ENCODE measurements at regions not wholly inside any gene's neighbourhood (a gene's known extent, or its start where the extent isn't known, plus 50 kb on each side); places are given as distances from the start of the nearest gene placed in this dataset.
A peak's percentile ranks its signal among the peaks of the same experiment; 100 is the strongest.

DNA sequence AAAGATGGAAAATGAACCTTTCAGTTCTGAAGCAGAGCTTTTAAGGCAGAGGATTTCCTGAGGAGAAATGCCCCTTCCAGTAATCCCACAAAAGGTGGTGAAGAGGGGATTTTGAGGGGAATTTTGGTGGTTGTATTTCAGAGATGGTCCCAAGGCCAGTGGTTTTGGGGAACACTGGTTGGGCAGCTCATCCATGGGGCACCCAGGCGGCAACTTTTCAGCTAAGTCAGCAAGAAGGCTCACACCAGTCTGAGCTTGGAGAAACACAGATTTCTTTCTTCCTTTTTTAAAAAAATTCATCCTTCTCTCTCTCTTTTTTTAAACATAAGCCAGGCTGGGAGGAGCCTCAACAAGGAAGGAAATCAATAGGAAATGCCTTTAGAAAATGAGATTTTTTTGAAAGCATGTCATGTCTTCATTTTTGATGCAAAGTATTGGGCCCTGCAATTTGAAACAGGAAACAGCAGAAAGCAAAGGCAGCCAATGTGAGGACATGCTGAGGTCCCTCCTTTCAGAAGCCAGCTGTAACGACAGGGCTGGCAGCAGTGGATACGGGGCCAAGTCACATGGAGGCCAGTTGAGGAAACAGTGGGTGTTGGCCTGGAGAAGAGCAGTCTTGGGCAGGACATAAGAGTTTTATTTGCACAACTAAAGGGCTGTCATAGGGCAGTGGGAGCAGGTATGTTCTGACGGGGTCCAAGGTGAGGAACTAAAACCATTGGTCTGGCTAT, 155.3 kb upstream of the KLF4 start:
- TF ChIP-seq, protein P1, sequence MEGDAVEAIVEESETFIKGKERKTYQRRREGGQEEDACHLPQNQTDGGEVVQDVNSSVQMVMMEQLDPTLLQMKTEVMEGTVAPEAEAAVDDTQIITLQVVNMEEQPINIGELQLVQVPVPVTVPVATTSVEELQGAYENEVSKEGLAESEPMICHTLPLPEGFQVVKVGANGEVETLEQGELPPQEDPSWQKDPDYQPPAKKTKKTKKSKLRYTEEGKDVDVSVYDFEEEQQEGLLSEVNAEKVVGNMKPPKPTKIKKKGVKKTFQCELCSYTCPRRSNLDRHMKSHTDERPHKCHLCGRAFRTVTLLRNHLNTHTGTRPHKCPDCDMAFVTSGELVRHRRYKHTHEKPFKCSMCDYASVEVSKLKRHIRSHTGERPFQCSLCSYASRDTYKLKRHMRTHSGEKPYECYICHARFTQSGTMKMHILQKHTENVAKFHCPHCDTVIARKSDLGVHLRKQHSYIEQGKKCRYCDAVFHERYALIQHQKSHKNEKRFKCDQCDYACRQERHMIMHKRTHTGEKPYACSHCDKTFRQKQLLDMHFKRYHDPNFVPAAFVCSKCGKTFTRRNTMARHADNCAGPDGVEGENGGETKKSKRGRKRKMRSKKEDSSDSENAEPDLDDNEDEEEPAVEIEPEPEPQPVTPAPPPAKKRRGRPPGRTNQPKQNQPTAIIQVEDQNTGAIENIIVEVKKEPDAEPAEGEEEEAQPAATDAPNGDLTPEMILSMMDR (IDR thresholded peaks at IDR 0.05), result no peak
- no peak for DNase-seq (ENCODE audit: low spot score)
- peak; percentile 42 for ATAC-seq (ENCODE audit: low FRiP score)

- TF ChIP-seq, protein P1 (IDR thresholded peaks at IDR 0.05), result no peak
- DNase-seq (ENCODE audit: low spot score) (no peak), ATAC-seq (ENCODE audit: low FRiP score) (no peak)
Measured at GRCh38 chr9:107639426-107639825, 149.9 kb upstream of the KLF4 start.

- DNase-seq (ENCODE audit: low spot score), result no peak
- TF ChIP-seq, protein P1 (IDR thresholded peaks at IDR 0.05), result no peak
- no peak for ATAC-seq (ENCODE audit: low FRiP score)
Measured at GRCh38 chr9:107638521-107639310, 149.1 kb upstream of the KLF4 start.

- TF ChIP-seq, protein P1 (IDR thresholded peaks at IDR 0.05), result peak in 1 of 3 donors; percentile 18
- peak; percentile 56 for DNase-seq (ENCODE audit: low spot score)
- ATAC-seq (ENCODE audit: low FRiP score), result peak; percentile 93
Measured at GRCh38 chr9:107637421-107638420, 148.2 kb upstream of the KLF4 start.

DNA sequence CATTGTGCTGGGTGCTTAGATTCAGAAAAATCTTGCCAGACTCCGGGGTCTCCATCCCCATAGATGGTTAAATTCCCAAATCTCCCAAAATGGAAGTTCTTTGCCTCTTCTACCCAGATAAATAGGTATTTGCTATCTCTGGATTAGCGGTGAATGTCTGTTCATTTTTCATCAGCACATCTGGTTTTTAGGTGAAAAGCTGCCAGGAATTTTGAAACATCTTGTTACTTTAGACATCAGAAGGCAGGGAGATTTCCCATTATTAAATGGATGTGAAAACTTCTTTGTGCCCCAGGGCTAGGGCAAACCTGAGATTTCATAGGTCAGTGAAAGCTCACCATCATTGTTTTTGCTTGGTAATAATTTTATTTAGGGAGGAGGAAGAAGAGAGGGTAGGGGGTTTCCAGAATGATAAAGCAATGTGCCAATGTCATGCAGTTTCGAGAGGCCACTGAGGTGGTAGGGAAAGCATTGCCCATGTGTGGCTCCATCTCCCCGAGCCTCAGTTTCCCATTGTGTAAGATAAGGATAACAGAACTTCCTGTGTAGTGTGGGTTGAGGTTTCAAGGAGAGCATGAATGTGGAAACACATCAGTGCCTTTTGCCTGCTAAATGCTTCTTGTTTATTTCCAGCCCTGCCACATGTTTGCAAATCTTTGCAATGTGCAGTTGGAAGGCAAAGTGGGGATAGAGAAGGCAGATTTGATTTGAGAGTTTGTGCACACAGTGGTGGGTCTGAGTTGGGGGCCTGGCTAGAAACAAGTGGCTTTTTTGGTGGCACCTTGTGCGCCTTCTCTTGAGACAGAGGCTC, 147.2 kb upstream of the KLF4 start:
- no peak for ATAC-seq (ENCODE audit: low FRiP score)
- TF ChIP-seq, protein P1 (IDR thresholded peaks at IDR 0.05), result no peak
- no peak for DNase-seq (ENCODE audit: low spot score)

GRCh38 chr9:107635803-107636174, 146.2 kb upstream of the KLF4 start:
- TF ChIP-seq, protein P1 (IDR thresholded peaks at IDR 0.05), result no peak
- ATAC-seq (ENCODE audit: low FRiP score) (no peak), DNase-seq (ENCODE audit: low spot score) (no peak)
